HTR-8/SVneo (cell line): ENCODE measurements at regions not wholly inside any gene's neighbourhood (a gene's known extent, or its start where the extent isn't known, plus 50 kb on each side); places are given as distances from the start of the nearest gene placed in this dataset.
"Not testable (repeated sequence)": the region's sequence is repeated elsewhere in the genome, so short reads cannot be mapped to it uniquely, and the experiment has no call there.

ENCODE experiments used
- DNase-seq: peaks from one replicate; pipeline ENCODE4 v3.0.0; 2011; ENCODE audit warnings: low spot score, mixed read lengths; ENCODE audit not compliant: insufficient read length
- FAIRE-seq: peaks from 2 replicates; lab custom pipeline; 2011; peaks lifted over from hg19 to GRCh38; lab: Jason Lieb, UNC

GRCh38 chr5:122661496-122662180, 113.2 kb upstream of the SNX2 start:
- no peak for DNase-seq
- no peak for FAIRE-seq

GRCh38 chr5:122665051-122665450, 109.8 kb upstream of the SNX2 start:
- no peak for DNase-seq
- no peak for FAIRE-seq

- no peak for FAIRE-seq
- no peak for DNase-seq
These were observed 106.3 kb upstream of the SNX2 start for GRCh38 chr5:122668552-122668951.

GRCh38 chr5:122669709-122670108, 105.2 kb upstream of the SNX2 start:
- not testable (repeated sequence) for DNase-seq, FAIRE-seq

- DNase-seq: no peak
- no peak for FAIRE-seq
These were observed 101.5 kb upstream of the SNX2 start for GRCh38 chr5:122673343-122673742.

- no peak for FAIRE-seq
- DNase-seq: no peak
These were observed 100.5 kb upstream of the SNX2 start for GRCh38 chr5:122674385-122674784.

GRCh38 chr5:122680623-122681350, 94.1 kb upstream of the SNX2 start:
- no peak for FAIRE-seq
- no peak for DNase-seq

- FAIRE-seq: no peak
- DNase-seq: no peak
These were observed 91.2 kb upstream of the SNX2 start for GRCh38 chr5:122683631-122684030.

- FAIRE-seq (no peak), DNase-seq (no peak)
These were observed 84.6 kb upstream of the SNX2 start for GRCh38 chr5:122690266-122690665.

GRCh38 chr5:122691931-122692330, 82.9 kb upstream of the SNX2 start:
- no peak for FAIRE-seq
- no peak for DNase-seq

GRCh38 chr5:122693963-122694362, 80.9 kb upstream of the SNX2 start:
- DNase-seq (no peak), FAIRE-seq (no peak)

GRCh38 chr5:122694884-122695283, 80.0 kb upstream of the SNX2 start:
- no peak for FAIRE-seq
- no peak for DNase-seq

- FAIRE-seq, DNase-seq: not testable (repeated sequence)
These were observed 78.1 kb upstream of the SNX2 start for GRCh38 chr5:122696735-122697134.

- DNase-seq: no peak
- FAIRE-seq: no peak
These were observed 77.7 kb upstream of the SNX2 start for GRCh38 chr5:122697191-122697590.

- DNase-seq (no peak), FAIRE-seq (no peak)
These were observed 75.7 kb upstream of the SNX2 start for GRCh38 chr5:122699201-122699600.

- FAIRE-seq: no peak
- DNase-seq: no peak
These were observed 73.0 kb upstream of the SNX2 start for GRCh38 chr5:122701640-122702523.

GRCh38 chr5:122702524-122702875, 72.4 kb upstream of the SNX2 start:
- FAIRE-seq (no peak), DNase-seq (no peak)

- FAIRE-seq (no peak), DNase-seq (no peak)
These were observed 71.7 kb upstream of the SNX2 start for GRCh38 chr5:122703203-122703602.

- DNase-seq (peak; percentile 42), FAIRE-seq (no peak)
These were observed 70.4 kb upstream of the SNX2 start for GRCh38 chr5:122704247-122705036.

GRCh38 chr5:122705851-122706250, 69.0 kb upstream of the SNX2 start:
- FAIRE-seq: no peak
- no peak for DNase-seq
